ENCODE measurements at regions not wholly inside any gene's neighbourhood (a gene's known extent, or its start where the extent isn't known, plus 50 kb on each side); places are given as distances from the start of the nearest gene placed in this dataset.
A peak's percentile ranks its signal among the peaks of the same experiment; 100 is the strongest.
"Not testable (repeated sequence)": the region's sequence is repeated elsewhere in the genome, so short reads cannot be mapped to it uniquely, and the experiment has no call there.

DNA sequence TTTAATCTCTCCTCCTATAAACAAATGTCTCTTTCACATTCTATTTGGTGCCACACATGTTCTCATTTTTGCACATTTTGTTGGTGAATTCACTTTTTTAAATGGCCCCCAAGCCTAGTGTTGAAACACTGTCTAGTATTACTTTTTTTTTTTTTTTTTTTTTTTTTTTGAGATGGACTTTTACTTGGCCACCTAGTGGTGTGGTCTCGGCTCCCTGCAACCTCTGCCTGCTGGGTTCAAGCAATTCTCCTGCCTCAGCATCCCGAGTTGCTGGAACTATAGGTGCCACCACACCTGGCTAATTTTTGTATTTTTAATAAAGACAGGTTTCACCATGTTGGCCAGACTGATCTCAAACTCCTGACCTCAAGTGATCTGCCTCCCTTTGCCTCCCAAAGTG is 273.8 kb upstream of the SLC14A2 start:
- TF ChIP-seq, protein P1, sequence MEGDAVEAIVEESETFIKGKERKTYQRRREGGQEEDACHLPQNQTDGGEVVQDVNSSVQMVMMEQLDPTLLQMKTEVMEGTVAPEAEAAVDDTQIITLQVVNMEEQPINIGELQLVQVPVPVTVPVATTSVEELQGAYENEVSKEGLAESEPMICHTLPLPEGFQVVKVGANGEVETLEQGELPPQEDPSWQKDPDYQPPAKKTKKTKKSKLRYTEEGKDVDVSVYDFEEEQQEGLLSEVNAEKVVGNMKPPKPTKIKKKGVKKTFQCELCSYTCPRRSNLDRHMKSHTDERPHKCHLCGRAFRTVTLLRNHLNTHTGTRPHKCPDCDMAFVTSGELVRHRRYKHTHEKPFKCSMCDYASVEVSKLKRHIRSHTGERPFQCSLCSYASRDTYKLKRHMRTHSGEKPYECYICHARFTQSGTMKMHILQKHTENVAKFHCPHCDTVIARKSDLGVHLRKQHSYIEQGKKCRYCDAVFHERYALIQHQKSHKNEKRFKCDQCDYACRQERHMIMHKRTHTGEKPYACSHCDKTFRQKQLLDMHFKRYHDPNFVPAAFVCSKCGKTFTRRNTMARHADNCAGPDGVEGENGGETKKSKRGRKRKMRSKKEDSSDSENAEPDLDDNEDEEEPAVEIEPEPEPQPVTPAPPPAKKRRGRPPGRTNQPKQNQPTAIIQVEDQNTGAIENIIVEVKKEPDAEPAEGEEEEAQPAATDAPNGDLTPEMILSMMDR (IDR thresholded peaks at IDR 0.05; ENCODE audit: low read depth, low read length, missing control alignments) = peak; percentile 16
- no peak overlapping the region for H3K4me3 ChIP-seq (replicated peaks; ENCODE audit: low read depth, low read length)
- no peak for DNase-seq (ENCODE audit: extremely low read depth, low read depth)

DNA sequence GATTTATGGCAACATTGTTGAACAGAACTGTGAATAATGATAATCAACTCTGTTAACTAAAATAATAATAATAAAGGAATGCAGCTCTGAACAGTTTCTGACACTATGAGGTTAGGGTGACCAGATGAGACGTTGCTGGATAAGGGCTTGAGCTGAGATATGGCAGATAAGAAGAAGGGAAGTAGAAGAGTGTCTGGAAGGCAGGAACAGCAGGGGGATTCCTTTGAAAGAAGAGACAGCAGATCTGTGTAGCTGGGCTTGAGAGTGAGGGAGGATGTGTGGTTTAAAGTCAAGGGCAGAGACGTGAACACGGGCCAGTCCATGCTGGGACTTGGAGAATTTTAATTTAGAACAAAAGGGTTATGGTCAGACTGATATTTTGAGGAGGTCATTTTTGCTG is 273.1 kb upstream of the SLC14A2 start:
- no peak for DNase-seq (ENCODE audit: extremely low read depth, low read depth)
- TF ChIP-seq, protein P1 (IDR thresholded peaks at IDR 0.05; ENCODE audit: low read depth, low read length, missing control alignments) = no peak
- H3K4me3 ChIP-seq (replicated peaks; ENCODE audit: low read depth, low read length) = no peak overlapping the region

DNA sequence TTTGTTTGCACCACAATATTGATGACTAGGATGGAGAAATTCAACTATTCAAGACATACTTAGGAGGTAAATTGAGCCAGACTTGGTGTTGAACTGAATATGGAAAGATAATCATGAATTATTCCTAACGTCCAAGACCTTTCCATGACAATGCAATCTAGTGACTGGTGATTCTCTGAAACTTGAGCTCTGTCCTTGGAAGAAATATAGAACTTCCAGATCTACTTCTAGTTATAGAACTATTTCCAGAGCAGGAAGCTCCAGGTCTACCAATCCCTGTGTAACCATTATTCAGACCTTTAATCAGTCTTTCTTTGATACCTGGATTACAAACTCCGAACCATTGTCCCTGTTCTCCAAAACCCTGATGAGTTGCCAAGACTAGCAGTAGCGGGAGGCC is 272.6 kb upstream of the SLC14A2 start:
- no peak for DNase-seq (ENCODE audit: extremely low read depth, low read depth)
- TF ChIP-seq, protein P1 (IDR thresholded peaks at IDR 0.05; ENCODE audit: low read depth, low read length, missing control alignments) = no peak

DNA sequence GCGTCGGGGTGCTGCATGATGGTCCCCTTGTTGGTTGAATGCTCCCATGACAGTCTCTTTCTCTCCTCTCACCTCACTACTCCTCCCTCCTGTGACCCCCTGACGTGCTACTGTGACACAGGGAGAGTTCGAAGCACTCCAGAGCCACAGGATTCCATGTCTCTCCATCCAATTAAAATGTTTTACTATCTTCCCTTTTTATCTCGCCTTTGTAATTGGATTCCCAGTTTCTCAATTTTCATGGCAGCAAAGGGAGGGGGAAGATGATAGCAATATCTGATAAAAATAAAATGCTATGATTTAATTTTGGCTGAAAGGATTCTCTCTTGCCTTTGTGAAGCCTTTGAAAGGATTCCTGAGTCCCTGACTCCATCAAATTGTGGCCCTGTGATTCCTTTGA is 271.9 kb upstream of the SLC14A2 start:
- H3K4me3 ChIP-seq (replicated peaks; ENCODE audit: low read depth, low read length) = no peak overlapping the region
- DNase-seq (ENCODE audit: extremely low read depth, low read depth) = no peak
- TF ChIP-seq, protein P1 (IDR thresholded peaks at IDR 0.05; ENCODE audit: low read depth, low read length, missing control alignments) = no peak

More for the DNA sequence above, 272.6 kb upstream of the SLC14A2 start:
- H3K4me3 ChIP-seq (replicated peaks; ENCODE audit: low read depth, low read length) = no peak overlapping the region

DNA sequence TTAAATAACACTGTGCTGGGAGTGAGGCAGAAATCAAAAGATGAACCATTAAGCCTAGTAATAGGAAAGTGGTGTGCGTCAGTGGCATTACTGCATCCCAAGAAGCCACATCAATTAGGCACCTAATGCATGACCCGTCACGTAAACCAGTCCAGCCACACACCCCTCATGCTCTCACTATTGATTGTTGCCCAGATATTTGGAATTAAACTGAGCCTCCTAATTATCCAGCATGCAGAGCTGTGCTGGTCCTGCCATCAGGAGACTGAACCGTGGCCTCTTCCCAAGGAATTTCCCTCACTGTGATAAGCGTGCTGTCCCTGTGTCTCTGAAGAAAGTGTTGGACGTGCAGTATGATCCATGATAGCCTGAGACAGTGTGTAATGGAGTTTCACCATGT is 270.6 kb upstream of the SLC14A2 start:
- H3K4me3 ChIP-seq (replicated peaks; ENCODE audit: low read depth, low read length); DNase-seq (ENCODE audit: extremely low read depth, low read depth): not testable (repeated sequence)

DNA sequence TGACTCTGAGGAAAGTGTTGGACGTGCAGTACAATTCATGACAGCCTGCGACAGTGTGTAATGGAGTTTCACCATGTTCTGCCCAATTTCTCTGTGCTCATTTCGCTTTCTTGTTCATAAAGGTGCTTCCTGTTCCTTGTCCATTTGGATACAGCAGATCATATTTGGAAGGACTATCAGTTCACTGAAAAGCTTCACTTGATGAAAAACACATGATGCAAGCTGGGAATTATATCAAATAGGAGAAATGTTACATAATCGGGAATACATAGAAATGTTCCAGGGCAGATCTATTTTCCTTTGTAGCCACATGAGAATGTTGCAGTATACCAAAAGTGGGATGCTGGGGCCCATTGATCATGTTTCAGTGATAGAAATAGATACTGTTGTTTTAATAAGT is 266.3 kb upstream of the SLC14A2 start:
- DNase-seq (ENCODE audit: extremely low read depth, low read depth) = no peak
- no peak overlapping the region for H3K4me3 ChIP-seq (replicated peaks; ENCODE audit: low read depth, low read length)
- TF ChIP-seq, protein P1 (IDR thresholded peaks at IDR 0.05; ENCODE audit: low read depth, low read length, missing control alignments) = no peak

DNA sequence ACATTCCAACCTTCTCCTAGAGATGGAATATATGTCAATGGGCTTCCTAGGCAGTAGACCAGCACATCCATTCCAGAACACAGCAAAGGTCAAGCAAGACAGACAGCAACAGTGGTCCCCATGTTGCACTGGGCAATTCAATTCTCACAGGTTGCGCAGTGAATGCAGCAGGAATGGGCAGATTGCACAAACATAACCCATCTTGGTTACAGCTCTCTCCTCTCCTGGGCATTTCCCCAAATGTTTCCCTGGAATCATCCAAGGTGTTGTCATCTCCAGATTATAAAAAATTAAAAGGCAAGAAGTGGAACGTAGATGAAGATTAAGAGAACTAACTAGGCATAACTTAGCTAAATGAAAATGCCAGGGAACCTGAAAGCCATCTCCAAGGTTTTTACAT is 265.8 kb upstream of the SLC14A2 start:
- no peak for DNase-seq (ENCODE audit: extremely low read depth, low read depth)
- TF ChIP-seq, protein P1 (IDR thresholded peaks at IDR 0.05; ENCODE audit: low read depth, low read length, missing control alignments) = no peak
- no peak overlapping the region for H3K4me3 ChIP-seq (replicated peaks; ENCODE audit: low read depth, low read length)
